Sigmoid colon (tissue), 6 donors: ENCODE measurements at regions not wholly inside any gene's neighbourhood (a gene's known extent, or its start where the extent isn't known, plus 50 kb on each side); places are given as distances from the start of the nearest gene placed in this dataset.
A peak's percentile ranks its signal among the peaks of the same experiment; 100 is the strongest.

Experiments used
- DNase-seq: peaks from one replicate; pipeline ENCODE4 v3.0.0-alpha.2; 2019
- H3K27ac ChIP-seq, 4 donors: fragments of 200-600 bp; sonication (generic); one replicate each; pipeline ENCODE4 v1.5.1; 2016 to 2019; ENCODE audit warnings: mild to moderate bottlenecking in 1 of 4
- H3K27me3 ChIP-seq, 3 donors: fragments of 200-600 bp; sonication (generic); one replicate each; pipeline ENCODE4 v1.5.1; 2019; ENCODE audit warnings: mild to moderate bottlenecking in 1 of 3
- H3K36me3 ChIP-seq, 4 donors: fragments of 200-600 bp; sonication (generic); one replicate each; pipeline ENCODE4 v1.5.1; 2016 to 2019
- H3K4me1 ChIP-seq, 4 donors: fragments of 200-600 bp; sonication (generic); one replicate each; pipeline ENCODE4 v1.5.1; 2017 to 2019
- H3K4me3 ChIP-seq, 4 donors: fragments of 200-600 bp; sonication (generic); one replicate each; pipeline ENCODE4 v1.5.1; 2017 to 2019; ENCODE audit warnings: mild to moderate bottlenecking in 2 of 4, moderate library complexity in 1 of 4
- H3K9me3 ChIP-seq, 4 donors: fragments of 200-600 bp in 3 of 4; sonication (generic) in 3 of 4; one replicate each; pipeline versions ENCODE4 v1.5.1 to v1.6.1; 2013 to 2019
- EP300 ChIP-seq, 4 donors: sonication (generic); formaldehyde crosslinking; IDR thresholded peaks; one replicate each; pipeline ENCODE4 v1.6.1; 2017; ENCODE audit warnings: antibody characterized with exemption in 4 of 4
- POLR2A ChIP-seq, 2 donors: fragments of 450-650 bp; IDR thresholded peaks; one replicate each; pipeline ENCODE4 v1.6.1; 2016; ENCODE audit warnings: antibody characterized with exemption in 2 of 2, mild to moderate bottlenecking in 2 of 2, moderate library complexity in 2 of 2
- POLR2AphosphoS5 ChIP-seq, 4 donors: sonication (generic); formaldehyde crosslinking; IDR thresholded peaks; one replicate each; pipeline ENCODE4 v1.6.1; 2017; ENCODE audit warnings: antibody characterized with exemption in 4 of 4
- WGBS, 2 donors: extraction: QIAGEN DNeasy Blood & Tissue Kit; methylation state at CpG; one replicate each; pipeline ENCODE4 v1.1.7; 2013; 5-methylcytosine and 5-hydroxymethylcytosine counted together
- intact Hi-C: fragments of 100-400 bp; cut with DNase I; formaldehyde crosslinking; loops from one replicate; pipeline ENCODE4 v1.15.1; 2023
- TF ChIP-seq, protein P1 (sequence below), 4 experiments: fragments of 450-650 bp in 3 of 4; fragments of 200-600 bp in 1 of 4; IDR thresholded peaks; one replicate each; pipeline ENCODE4 v1.5.1; 2016 to 2019; ENCODE audit warnings: antibody characterized with exemption in 4 of 4, mild to moderate bottlenecking in 3 of 4, moderate library complexity in 2 of 4
- donor health status: healthy with polysubstance abuse.
- donor health status: healthy.

DNA sequence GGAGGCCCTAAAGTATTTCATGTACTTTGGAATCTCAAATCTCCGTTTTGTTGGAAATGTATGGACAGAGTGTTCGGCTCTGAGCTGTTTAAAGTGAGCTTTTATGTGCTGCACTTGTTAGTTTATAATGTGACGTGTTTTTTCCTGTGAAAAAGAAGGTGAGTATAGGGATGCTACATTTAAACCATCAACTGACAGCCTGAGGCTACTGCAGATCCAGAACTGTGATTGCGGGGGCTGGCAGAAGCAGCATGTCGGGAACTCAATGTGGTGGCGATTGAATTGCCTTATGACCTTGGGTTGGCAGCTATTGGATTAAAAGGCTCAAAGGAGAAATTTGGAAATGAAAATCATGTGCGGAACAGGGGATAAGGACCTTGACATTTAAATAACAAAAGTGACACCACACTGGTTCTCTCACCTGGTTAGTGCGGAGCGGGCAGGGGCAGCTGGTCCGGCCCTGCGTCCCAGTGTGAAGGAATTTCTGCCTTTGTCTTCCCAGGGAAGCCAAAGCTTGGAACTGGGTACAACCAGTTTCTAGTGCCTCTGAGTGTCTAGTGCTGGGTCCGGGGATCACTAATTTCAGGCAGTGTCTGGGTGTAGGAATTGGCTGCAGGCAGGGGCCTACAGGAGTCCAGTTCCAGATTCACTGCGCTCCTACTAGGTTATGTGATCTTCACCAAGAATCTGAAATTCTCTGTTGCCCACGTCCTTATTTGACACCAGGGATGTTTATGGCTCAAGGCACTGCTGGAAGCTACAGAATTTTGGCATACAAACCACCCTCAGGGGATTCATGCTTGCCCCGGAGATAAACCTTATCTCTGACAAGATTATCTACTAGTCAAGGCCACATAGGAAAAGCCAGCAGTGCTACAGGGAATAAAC is 120.7 kb upstream of the ERCC6L2 start:
- H3K4me3 ChIP-seq: no peak overlapping the region
- H3K9me3 ChIP-seq: no peaks in the 10 kb centered on the region
- whole genome bisulfite sequencing, 2 donors: 80 to 88% methylated on average over 15 of the region's 15 CpGs
- no peak for TF ChIP-seq POLR2AphosphoS5 (IDR thresholded peaks at IDR 0.05)
- TF ChIP-seq EP300 (IDR thresholded peaks at IDR 0.05): no peak
- no peak for TF ChIP-seq POLR2A (IDR thresholded peaks at IDR 0.05)
- TF ChIP-seq, protein P1, sequence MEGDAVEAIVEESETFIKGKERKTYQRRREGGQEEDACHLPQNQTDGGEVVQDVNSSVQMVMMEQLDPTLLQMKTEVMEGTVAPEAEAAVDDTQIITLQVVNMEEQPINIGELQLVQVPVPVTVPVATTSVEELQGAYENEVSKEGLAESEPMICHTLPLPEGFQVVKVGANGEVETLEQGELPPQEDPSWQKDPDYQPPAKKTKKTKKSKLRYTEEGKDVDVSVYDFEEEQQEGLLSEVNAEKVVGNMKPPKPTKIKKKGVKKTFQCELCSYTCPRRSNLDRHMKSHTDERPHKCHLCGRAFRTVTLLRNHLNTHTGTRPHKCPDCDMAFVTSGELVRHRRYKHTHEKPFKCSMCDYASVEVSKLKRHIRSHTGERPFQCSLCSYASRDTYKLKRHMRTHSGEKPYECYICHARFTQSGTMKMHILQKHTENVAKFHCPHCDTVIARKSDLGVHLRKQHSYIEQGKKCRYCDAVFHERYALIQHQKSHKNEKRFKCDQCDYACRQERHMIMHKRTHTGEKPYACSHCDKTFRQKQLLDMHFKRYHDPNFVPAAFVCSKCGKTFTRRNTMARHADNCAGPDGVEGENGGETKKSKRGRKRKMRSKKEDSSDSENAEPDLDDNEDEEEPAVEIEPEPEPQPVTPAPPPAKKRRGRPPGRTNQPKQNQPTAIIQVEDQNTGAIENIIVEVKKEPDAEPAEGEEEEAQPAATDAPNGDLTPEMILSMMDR (IDR thresholded peaks at IDR 0.05): no peak
- H3K4me1 ChIP-seq: peaks cover 0 to 29% (median 21%) of the 10 kb centered on the region in 4 donors
- H3K36me3 ChIP-seq: no peaks in the 10 kb centered on the region
- peaks cover 0 to 20% (median 0%) of the 10 kb centered on the region in 3 donors for H3K27me3 ChIP-seq
- intact Hi-C loops: no loop called here
- no peak for DNase-seq
- peak overlapping the region in 1 of 4 donors; percentile 28 for H3K27ac ChIP-seq

DNA sequence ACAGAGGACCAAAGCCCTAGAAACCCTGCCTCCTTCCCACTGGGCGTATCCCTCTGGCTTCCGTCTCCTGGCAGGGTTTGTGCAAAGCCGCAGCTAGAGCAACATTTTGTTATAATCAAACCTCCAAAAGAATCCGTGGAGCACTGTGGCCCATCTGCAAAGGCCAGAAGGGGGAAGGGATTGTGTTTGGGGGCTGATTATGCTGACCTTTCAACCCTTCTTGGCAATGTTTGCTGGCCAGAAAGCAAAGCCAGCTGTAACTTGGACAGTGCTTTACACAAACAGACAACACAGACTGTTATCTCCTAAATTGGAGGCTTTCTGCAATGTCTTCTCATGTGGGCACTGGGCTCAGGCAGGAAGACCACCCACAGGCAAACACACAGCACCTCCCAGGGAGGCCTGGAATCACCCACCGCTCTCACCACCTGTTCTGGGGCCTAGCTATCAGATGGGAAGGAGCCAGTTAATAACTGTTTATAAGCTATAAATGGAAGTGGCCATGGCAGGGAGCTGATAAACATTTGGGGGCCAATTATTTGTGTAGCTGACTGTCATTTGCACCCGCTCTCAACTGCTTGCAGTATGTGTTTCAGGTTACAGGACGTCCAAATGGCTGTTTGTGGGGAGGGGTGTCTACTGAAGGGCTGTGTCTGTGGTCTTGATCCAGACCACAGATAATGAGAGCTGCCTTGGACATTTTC is 121.6 kb upstream of the ERCC6L2 start:
- 69 to 84% methylated on average over 7 of the region's 7 CpGs for WGBS, 2 donors
- no peak overlapping the region for H3K4me3 ChIP-seq
- H3K4me1 ChIP-seq: peaks cover 0 to 29% (median 21%) of the 10 kb centered on the region in 4 donors
- H3K36me3 ChIP-seq: no peaks in the 10 kb centered on the region
- H3K9me3 ChIP-seq: no peaks in the 10 kb centered on the region
- intact Hi-C loops: no loop called here
- peaks cover 0 to 20% (median 0%) of the 10 kb centered on the region in 3 donors for H3K27me3 ChIP-seq
- TF ChIP-seq EP300 (IDR thresholded peaks at IDR 0.05) (no peak), POLR2AphosphoS5 (IDR thresholded peaks at IDR 0.05) (no peak), POLR2A (IDR thresholded peaks at IDR 0.05) (no peak)
- TF ChIP-seq, protein P1 (IDR thresholded peaks at IDR 0.05): no peak
- DNase-seq: peak; percentile 81
- peak overlapping the region in 3 of 4 donors; percentile 7 to 28 (median 20) for H3K27ac ChIP-seq

DNA sequence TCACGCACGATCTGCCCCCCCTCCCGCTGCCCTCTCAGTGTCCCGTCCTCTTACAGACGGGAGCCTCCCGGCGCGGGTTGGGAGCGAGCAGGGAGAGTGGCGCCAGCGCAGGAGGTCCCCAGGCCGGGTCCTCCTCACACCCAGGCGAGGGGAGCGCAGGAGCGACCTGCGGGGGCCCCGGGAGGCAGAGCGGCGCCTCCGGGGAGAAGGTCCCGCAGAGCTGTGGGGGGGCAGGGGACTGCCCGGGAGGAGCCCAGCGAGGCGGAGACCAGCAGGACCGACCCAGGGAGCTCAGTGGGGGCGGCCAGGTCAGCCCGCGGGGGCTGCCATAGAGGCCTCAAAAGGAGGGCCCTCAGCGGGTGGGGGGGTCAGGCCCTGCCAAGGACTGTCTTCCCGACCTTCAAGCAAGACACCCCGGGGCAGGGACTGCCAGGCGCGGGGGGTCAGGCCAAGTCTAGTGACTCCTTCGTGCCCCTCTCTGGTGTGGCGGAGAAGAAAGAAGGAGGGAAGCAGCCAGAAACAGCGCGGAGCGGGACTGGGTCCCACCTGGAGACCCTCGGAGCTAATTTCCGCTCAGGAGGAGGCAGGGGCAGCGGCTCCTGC is 123.3 kb upstream of the ERCC6L2 start:
- Histone ChIP-seq H3K4me1 (peaks cover 0 to 23% (median 20%) of the 10 kb centered on the region in 4 donors), H3K27ac (no peak overlapping the region), H3K36me3 (no peaks in the 10 kb centered on the region), H3K9me3 (no peaks in the 10 kb centered on the region), H3K4me3 (peak overlapping the region; percentile 16 to 46 (median 39)), H3K27me3 (peaks cover 0 to 20% (median 0%) of the 10 kb centered on the region in 3 donors)
- intact Hi-C loops: no loop called here
- no peak for DNase-seq
- no peak for TF ChIP-seq POLR2AphosphoS5 (IDR thresholded peaks at IDR 0.05)
- TF ChIP-seq, protein P1 (IDR thresholded peaks at IDR 0.05): no peak
- WGBS, 2 donors: 45 to 68% methylated on average over 41 of the region's 41 CpGs

DNA sequence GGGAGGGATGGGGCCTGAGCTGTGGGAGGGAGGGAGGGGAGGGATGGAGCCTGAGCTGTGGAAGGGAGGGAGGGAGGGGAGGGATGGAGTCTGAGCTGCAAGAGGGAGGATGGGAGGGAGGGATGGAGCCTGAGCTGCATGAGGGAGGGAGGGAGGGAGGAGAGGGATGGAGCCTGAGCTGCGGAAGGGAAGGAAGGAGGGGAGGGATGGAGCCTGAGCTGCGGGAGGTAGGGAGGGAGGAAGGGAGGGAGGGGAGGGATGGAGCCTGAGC is 124.0 kb upstream of the ERCC6L2 start:
- Histone ChIP-seq H3K4me1 (peaks cover 0 to 18% (median 18%) of the 10 kb centered on the region in 4 donors), H3K9me3 (no peaks in the 10 kb centered on the region), H3K27ac (no peak overlapping the region), H3K36me3 (no peaks in the 10 kb centered on the region), H3K4me3 (no peak overlapping the region), H3K27me3 (peaks cover 0 to 20% (median 0%) of the 10 kb centered on the region in 3 donors)
- TF ChIP-seq POLR2AphosphoS5 (IDR thresholded peaks at IDR 0.05): no peak
- TF ChIP-seq, protein P1 (IDR thresholded peaks at IDR 0.05): no peak
- TF ChIP-seq EP300 (IDR thresholded peaks at IDR 0.05): no peak
- no peak for TF ChIP-seq POLR2A (IDR thresholded peaks at IDR 0.05)
- intact Hi-C loops: no loop called here
- 31 to 42% methylated on average over 2 of the region's 2 CpGs for WGBS, 2 donors
- DNase-seq: no peak
